GM18867 (cell line): ENCODE measurements at regions not wholly inside any gene's neighbourhood (a gene's known extent, or its start where the extent isn't known, plus 50 kb on each side); places are given as distances from the start of the nearest gene placed in this dataset.

Source experiments
- ATAC-seq: cut with Tn5 transposase; IDR thresholded peaks from one replicate; pipeline ENCODE4 v1.9.1; 2021; ENCODE audit warnings: mild to moderate bottlenecking, moderate library complexity; ENCODE audit not compliant: unreplicated experiment

DNA sequence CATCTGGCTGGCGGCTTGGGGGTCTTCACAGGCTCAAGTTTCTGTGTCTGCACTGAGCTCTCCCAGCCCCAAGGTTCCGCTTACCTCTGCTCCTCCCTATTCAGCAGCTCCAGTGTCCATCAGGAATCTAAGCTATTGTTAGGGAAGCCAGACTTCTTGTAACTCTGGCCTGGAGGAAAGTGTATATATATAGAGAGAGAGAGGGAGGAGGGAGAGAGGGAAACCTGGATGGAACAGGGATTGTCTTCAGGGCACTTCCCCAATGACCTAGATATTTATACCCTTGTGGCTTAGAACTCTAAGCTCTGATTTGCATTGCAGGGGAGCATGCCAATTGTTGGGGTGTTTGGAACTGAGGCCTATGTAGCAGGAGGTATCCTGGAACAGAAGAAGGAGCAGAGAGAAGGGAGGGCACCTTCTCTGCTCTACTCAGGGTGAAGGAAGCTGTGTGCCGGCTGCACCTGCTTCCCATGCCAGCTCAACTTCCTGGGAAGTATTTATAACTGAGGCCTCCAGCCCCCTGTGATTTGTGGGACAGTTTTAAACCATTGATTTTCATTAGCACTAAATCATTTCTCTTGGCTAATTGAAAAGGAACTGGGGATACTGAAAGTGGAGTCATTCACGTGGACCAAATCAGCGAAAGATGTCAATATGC, 70.9 kb downstream of the NAV1 start:
- no peak for ATAC-seq

DNA sequence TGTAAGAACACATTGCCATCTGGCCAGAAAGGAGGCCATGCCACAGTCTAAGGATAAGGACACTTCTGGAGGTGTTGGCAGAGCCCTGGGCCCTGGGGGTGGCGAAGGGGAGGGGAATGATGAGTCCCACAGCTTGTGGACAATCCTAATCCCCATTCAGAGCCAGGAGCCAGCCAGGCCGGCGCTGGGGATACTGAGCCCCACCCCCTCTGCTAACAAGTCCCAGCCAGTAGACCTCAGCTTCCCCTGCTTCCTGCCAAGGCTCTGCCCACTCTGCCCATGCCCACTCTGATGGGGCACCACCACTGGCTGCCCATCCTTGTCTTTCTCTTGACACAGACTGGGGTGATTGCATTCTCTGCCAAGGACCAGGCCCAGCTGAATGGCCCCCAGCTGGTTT, 71.9 kb downstream of the NAV1 start:
- ATAC-seq: no peak

DNA sequence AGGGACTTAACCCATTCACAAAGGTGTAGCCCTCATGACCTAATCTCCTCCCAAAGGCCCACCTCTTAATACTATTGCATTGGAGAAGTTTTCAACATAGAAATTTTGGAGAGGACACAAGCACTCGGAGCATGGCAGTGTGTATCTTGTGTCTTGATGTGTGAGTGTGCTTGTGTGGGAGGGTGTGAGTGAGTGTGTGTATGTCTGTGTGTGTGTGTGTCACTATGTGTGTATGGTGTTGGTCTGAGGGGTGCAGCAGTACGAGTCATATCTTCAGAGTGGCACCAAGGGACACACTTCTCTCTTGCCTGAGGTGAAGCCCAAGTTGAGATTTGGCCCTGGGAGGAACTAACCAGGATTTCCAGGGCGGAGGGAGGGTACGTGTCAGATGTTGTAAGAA, 73.7 kb downstream of the NAV1 start:
- ATAC-seq: no peak

- ATAC-seq: no peak
Observed at GRCh38 chr1:201614262-201615015, 75.5 kb downstream of the NAV1 start.

- no peak for ATAC-seq
Observed at GRCh38 chr1:201617157-201617556, 78.2 kb downstream of the NAV1 start.

- ATAC-seq: no peak
Observed at GRCh38 chr1:201618389-201618788, 79.5 kb downstream of the NAV1 start.

GRCh38 chr1:201618905-201619304, 80.0 kb downstream of the NAV1 start:
- ATAC-seq: no peak

DNA sequence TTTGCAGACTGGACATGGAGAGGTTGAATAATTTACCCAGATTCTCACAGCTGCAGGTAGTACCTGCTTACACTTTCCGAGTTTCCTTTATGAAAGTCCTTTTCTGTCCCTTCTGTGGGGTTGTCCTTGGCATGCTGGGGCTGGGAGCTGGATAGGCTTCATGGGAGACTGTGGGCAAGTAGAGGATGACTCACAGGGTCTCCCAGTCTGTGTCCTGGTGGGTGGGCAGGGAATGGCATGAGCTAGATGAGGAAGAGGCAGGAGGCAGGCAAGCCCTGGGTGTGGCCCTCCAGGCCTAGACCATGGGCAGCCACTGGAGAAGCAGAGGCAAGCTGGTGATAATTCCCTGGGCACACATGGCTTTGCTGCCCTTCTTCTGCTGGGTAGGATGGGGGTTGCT, 80.6 kb downstream of the NAV1 start:
- no peak for ATAC-seq

- ATAC-seq: no peak
Observed at GRCh38 chr1:201622353-201622752, 83.4 kb downstream of the NAV1 start.

DNA sequence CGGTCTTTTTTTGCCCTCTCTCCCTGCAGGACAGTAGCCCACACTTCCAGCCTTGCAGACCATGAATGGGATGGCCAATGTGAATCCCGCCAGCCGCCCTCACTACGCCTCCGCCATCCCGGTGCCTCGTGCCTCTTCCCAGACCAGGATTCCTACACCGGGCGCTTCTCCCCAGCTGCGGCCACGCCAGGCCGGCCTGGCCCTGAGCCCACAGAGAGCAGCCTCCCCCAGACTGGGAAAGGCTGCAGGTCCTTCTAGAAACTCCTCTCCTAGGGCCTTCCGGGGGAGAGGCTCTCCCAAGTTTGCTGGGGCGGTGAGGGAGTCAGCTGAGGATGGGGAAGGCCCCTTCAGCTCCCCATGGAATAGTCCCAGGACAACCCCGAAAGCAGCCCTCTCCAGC, 83.9 kb downstream of the NAV1 start:
- no peak for ATAC-seq

DNA sequence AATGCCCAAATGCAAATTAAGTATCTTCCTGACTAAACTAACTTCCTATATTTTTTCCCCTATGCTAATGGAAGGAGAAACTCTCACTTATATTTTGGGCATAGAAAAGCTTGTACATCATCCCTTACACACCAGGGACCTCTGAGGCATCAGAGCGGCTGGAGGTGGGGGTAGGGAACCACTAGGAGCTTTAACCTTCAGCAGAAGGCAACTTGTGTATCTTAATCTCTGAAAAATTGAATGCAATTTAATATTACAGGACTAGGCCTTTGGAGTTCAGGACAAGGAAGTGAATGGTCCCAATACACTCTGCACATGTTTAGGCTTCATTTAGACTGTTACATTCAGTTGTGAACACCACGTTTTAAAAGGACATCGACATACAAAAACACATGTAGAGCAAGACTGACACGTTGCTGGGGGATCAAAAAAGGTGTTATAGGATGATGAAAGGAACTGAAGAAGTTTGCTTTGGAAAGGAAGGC, 85.9 kb downstream of the NAV1 start:
- ATAC-seq: no peak

GRCh38 chr1:201625226-201625761, 86.4 kb downstream of the NAV1 start:
- no peak for ATAC-seq

- no peak for ATAC-seq
Observed at GRCh38 chr1:201625851-201626251, 86.9 kb downstream of the NAV1 start.

DNA sequence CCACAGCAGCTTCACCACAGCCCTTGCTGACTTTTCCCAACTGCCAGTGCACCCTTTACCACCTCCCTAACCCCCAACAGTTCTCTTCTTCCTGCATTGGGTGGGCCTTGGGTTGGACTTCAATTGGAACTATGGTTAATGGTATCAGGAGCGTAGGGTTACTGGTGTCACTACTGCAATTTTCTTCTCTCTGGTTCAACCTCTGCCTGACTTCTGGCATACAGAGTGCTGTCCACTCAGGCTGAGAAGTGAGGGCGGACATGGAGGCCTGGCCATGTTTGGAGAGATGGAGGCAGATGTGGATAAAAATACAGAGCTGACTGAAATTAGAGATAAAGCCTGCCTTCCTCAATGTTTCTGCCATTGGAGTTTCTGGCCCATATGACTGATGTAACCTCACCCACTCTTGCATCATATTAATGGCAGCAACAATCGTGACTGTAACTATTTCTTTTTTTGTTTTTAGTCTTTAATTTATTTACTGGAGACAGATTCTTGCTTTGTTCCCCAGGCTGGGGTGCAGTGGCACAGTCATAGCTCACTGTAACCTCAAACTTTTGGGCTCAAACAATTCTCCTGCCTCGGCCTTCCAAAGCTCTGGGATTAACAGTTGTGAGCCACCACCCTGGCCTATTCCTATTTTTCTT, 87.8 kb downstream of the NAV1 start:
- no peak for ATAC-seq

DNA sequence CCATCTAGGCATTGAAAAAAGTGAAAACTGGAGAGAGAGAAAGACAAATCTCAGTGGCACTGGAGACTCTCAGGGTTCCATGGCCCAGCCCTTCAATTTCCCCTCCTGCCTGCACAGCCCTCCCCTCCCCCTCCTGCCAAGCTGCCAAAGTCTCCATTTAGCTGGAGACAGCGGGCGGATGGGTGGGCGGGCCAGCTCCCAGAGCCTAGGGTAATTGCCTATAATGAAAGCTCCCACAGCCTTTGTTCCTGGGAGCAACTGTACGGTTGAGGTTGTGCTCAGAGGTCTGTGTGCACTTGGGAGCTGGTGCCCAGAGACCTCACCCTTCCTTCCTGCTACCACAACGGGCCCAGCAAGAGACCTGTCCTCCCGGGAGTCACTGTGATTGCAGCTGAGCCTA, 89.6 kb downstream of the NAV1 start:
- ATAC-seq: no peak

DNA sequence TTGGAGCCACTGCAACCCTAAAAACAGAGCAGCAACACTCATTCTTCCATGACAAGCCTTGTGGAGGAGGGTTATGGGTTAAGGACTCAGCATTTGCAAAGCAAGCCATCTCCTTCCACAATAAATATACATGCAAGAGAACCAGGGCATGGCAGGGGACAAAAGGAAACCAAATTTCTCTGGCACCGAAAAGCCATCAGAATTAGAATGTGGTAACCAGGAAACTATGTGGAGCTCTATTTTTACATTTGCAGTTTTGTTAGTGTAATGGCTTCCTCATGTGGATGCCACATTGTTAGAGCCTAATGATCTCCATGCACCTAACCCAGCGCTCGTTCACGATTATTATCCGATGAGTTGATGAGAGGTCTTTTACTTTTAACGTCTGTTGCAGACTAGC, 91.7 kb downstream of the NAV1 start:
- no peak for ATAC-seq

DNA sequence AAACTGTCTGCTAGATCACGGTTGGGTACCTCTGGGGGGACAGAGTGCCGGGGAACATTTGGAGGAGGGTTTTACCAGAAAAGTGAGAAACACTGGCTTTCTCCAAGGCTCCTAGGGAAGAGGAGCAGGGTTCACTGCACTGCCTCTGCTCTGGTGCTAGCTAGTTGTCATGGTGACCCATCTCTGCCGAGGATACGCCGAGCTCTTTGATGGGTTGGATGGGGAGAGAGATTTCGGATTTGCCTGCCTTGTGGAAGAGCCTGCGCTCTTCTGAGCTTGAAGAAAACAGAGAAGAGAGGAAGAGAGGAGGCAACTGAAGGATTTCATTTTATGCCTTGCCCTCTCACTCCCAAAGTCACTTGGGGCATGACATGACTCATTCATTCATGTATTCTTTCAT, 92.1 kb downstream of the NAV1 start:
- ATAC-seq: no peak

DNA sequence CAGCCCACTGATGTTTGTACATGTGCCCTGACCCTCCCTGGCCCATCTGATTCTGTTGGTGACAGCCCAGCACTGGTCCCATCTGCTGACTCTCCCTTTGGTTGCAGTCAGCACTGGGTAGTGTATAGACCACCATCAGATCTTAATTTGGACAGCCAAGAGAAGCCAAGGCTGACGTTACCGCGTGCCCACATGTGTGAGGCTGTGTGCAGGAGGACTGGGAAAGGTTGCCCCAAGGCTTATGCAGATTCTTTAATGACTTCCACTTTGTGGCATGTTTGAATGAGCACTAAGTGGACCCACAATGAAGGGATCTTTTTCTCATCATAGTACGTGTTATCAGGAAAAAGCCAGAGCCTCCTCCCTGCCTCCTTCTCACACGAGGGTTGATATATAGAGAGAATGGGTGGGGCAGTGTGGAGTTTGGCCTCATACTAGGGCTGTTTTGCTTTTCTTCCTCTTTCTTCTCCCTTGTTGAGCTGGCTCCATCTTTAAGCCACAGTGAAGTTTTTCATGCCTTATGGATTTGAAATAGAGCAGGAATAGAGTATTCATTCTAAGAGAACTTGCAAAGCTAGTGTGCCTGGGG, 93.5 kb downstream of the NAV1 start:
- no peak for ATAC-seq

GRCh38 chr1:201633297-201633696, 94.4 kb downstream of the NAV1 start:
- no peak for ATAC-seq

DNA sequence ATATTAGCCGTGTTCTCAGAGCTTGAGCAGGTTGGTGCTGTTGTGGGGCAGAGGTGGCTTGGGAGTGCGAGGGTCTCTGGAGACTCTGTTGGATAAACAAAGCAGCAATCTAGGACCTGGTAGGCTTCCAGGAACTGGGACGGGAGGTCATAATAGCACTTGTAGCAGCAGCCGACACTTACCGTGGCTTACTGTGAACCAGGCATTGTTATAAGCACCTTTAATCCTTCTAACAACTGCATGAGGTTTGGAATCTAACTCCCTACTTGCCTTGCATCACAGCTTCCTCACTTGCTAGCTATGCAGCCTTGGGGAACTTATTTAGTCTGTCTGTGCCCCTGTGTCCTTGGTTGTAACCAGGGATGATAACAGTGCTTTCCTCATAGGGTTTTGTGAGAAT, 94.9 kb downstream of the NAV1 start:
- no peak for ATAC-seq

- no peak for ATAC-seq
Observed at GRCh38 chr1:201634261-201634660, 95.3 kb downstream of the NAV1 start.
